ENCODE measurements at regions not wholly inside any gene's neighbourhood (a gene's known extent, or its start where the extent isn't known, plus 50 kb on each side); places are given as distances from the start of the nearest gene placed in this dataset.

GRCh38 chr7:153034791-153035190, 275.2 kb downstream of the ACTR3B start:
- no peak for TF ChIP-seq REST (IDR thresholded peaks at IDR 0.05; ENCODE audit: borderline replicate concordance)
- no peak for TF ChIP-seq CTCF (IDR thresholded peaks at IDR 0.05; ENCODE audit: poor library complexity, severe bottlenecking)
- TF ChIP-seq EZH2 (IDR thresholded peaks at IDR 0.05; ENCODE audit: borderline replicate concordance, insufficient read depth, low read length, poor library complexity, severe bottlenecking): no peak
- TF ChIP-seq TAF1 (IDR thresholded peaks at IDR 0.05; ENCODE audit: low read depth): no peak
- TF ChIP-seq MXI1 (conservative IDR thresholded peaks at IDR 0.05; ENCODE audit: poor library complexity, severe bottlenecking): no peak
- TF ChIP-seq POLR2AphosphoS5 (IDR thresholded peaks at IDR 0.05): no peak
- no peak for TF ChIP-seq RAD21 (conservative IDR thresholded peaks at IDR 0.05)
